ENCODE measurements at regions not wholly inside any gene's neighbourhood (a gene's known extent, or its start where the extent isn't known, plus 50 kb on each side); places are given as distances from the start of the nearest gene placed in this dataset.
A peak's percentile ranks its signal among the peaks of the same experiment; 100 is the strongest.

GRCh38 chr1:47522935-47523834 is 85.3 kb downstream of the FOXD2 start:
- Histone ChIP-seq H3K4me3 (ENCODE audit: low read depth, low read length) (no peak overlapping the region), H3K36me3 (ENCODE audit: control insufficient read depth, insufficient read depth, low read length) (no peaks in the 10 kb centered on the region), H3K27me3 (ENCODE audit: control insufficient read depth, insufficient read depth, low read length) (peaks cover 40% of the 10 kb centered on the region; the same call in 1 of the 2 replicates), H3K27ac (ENCODE audit: low read depth, low read length) (peak overlapping the region; percentile 50), H3K9ac (ENCODE audit: low read depth, low read length) (no peak overlapping the region), H3K9me3 (ENCODE audit: control insufficient read depth, insufficient read depth, low read length) (no peaks in the 10 kb centered on the region), H3K4me1 (ENCODE audit: control insufficient read depth, insufficient read depth, low read length) (peaks cover 13% of the 10 kb centered on the region)

DNA sequence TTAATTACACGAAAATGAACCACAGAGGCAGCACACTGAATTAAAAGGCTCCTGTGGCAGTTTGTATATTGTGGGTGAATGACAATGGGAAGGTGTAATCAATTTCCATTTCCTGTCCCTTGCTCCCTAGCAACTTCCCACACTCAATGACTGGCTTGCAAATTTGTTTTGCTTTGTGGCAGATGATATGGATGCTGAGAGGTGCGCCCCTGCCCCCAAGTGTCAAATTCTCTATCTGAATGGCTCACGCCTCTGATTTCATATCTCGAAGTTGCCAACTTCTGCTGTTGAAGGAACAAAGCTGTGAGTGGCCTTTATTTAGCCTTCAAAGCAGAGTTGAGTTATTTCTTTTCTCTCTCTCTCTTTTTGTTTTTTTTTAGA is 86.0 kb downstream of the FOXD2 start:
- Histone ChIP-seq H3K4me1 (ENCODE audit: control insufficient read depth, insufficient read depth, low read length) (peaks cover 13% of the 10 kb centered on the region), H3K27me3 (ENCODE audit: control insufficient read depth, insufficient read depth, low read length) (peaks cover 40% of the 10 kb centered on the region; the same call in 1 of the 2 replicates), H3K9ac (ENCODE audit: low read depth, low read length) (no peak overlapping the region), H3K4me3 (ENCODE audit: low read depth, low read length) (no peak overlapping the region), H3K36me3 (ENCODE audit: control insufficient read depth, insufficient read depth, low read length) (no peaks in the 10 kb centered on the region), H3K9me3 (ENCODE audit: control insufficient read depth, insufficient read depth, low read length) (no peaks in the 10 kb centered on the region), H3K27ac (ENCODE audit: low read depth, low read length) (peak overlapping the region; percentile 50)

- H3K27me3 ChIP-seq (ENCODE audit: control insufficient read depth, insufficient read depth, low read length) = peaks cover 40% of the 10 kb centered on the region; the same call in 1 of the 2 replicates
- no peaks in the 10 kb centered on the region for H3K36me3 ChIP-seq (ENCODE audit: control insufficient read depth, insufficient read depth, low read length)
- peak overlapping the region; percentile 5 for H3K27ac ChIP-seq (ENCODE audit: low read depth, low read length)
- peaks cover 13% of the 10 kb centered on the region for H3K4me1 ChIP-seq (ENCODE audit: control insufficient read depth, insufficient read depth, low read length)
- no peak overlapping the region for H3K4me3 ChIP-seq (ENCODE audit: low read depth, low read length)
- H3K9me3 ChIP-seq (ENCODE audit: control insufficient read depth, insufficient read depth, low read length) = peaks cover 4% of the 10 kb centered on the region; the same call in 1 of the 2 replicates
- no peak overlapping the region for H3K9ac ChIP-seq (ENCODE audit: low read depth, low read length)
These were observed 86.4 kb downstream of the FOXD2 start for GRCh38 chr1:47524272-47524671.

DNA sequence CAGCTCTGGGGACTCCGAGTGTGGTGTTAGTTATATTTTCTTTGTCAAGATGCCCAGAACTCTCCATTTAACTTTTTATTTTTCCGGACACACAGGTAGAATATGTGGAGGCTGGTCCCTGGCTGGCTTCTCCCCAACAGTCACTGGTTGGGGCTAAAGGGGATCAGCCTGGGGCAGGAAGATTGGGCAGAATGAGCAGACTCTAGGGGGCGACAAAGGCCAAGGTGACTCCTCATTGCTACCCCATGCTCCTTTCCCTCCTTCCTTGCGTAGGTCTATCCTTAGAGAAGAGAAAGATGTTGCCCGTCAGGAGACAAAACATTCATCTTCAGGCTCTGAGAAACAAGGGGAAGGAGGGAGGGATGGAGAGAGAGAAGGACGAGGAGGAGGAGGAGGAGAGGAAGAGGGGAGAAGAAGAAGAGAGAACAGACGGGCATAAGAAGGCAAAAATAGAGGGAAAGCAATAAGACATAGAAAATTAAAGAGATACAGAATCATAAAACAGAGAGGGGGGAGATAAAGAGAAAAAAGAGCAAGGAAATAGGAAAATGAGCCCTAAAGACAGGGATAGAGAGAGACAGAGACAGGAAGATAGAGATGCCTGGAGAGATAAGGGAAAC is 89.9 kb downstream of the FOXD2 start:
- Histone ChIP-seq H3K36me3 (ENCODE audit: control insufficient read depth, insufficient read depth, low read length) (no peaks in the 10 kb centered on the region), H3K9ac (ENCODE audit: low read depth, low read length) (no peak overlapping the region), H3K4me3 (ENCODE audit: low read depth, low read length) (no peak overlapping the region), H3K27me3 (ENCODE audit: control insufficient read depth, insufficient read depth, low read length) (peaks cover 22% of the 10 kb centered on the region; the same call in 1 of the 2 replicates), H3K4me1 (ENCODE audit: control insufficient read depth, insufficient read depth, low read length) (peaks cover 17% of the 10 kb centered on the region), H3K27ac (ENCODE audit: low read depth, low read length) (no peak overlapping the region), H3K9me3 (ENCODE audit: control insufficient read depth, insufficient read depth, low read length) (peaks cover 10% of the 10 kb centered on the region; the same call in 1 of the 2 replicates)

GRCh38 chr1:47529520-47530098 is 91.8 kb downstream of the FOXD2 start:
- Histone ChIP-seq H3K4me1 (ENCODE audit: control insufficient read depth, insufficient read depth, low read length) (peaks cover 12% of the 10 kb centered on the region), H3K27me3 (ENCODE audit: control insufficient read depth, insufficient read depth, low read length) (peaks cover 19% of the 10 kb centered on the region), H3K4me3 (ENCODE audit: low read depth, low read length) (no peak overlapping the region), H3K27ac (ENCODE audit: low read depth, low read length) (no peak overlapping the region), H3K9ac (ENCODE audit: low read depth, low read length) (no peak overlapping the region), H3K36me3 (ENCODE audit: control insufficient read depth, insufficient read depth, low read length) (no peaks in the 10 kb centered on the region), H3K9me3 (ENCODE audit: control insufficient read depth, insufficient read depth, low read length) (peaks cover 10% of the 10 kb centered on the region; the same call in 1 of the 2 replicates)

- Histone ChIP-seq H3K9ac (ENCODE audit: low read depth, low read length) (no peak overlapping the region), H3K4me3 (ENCODE audit: low read depth, low read length) (peak overlapping the region; percentile 65)
These were observed 95.3 kb downstream of the FOXD2 start for GRCh38 chr1:47532921-47533792.

GRCh38 chr1:47533793-47534328 is 96.0 kb downstream of the FOXD2 start:
- H3K9me3 ChIP-seq (ENCODE audit: control insufficient read depth, insufficient read depth, low read length) = peaks cover 10% of the 10 kb centered on the region; the same call in 1 of the 2 replicates
- peaks cover 16% of the 10 kb centered on the region for H3K4me1 ChIP-seq (ENCODE audit: control insufficient read depth, insufficient read depth, low read length)
- H3K27ac ChIP-seq (ENCODE audit: low read depth, low read length) = no peak overlapping the region
- no peak overlapping the region for H3K9ac ChIP-seq (ENCODE audit: low read depth, low read length)
- H3K4me3 ChIP-seq (ENCODE audit: low read depth, low read length) = peak overlapping the region; percentile 56
- H3K36me3 ChIP-seq (ENCODE audit: control insufficient read depth, insufficient read depth, low read length) = no peaks in the 10 kb centered on the region
- peaks cover 19% of the 10 kb centered on the region for H3K27me3 ChIP-seq (ENCODE audit: control insufficient read depth, insufficient read depth, low read length)

More at GRCh38 chr1:47532921-47533792, 95.3 kb downstream of the FOXD2 start:
- Histone ChIP-seq H3K27ac (ENCODE audit: low read depth, low read length) (peak overlapping the region; percentile 56), H3K9me3 (ENCODE audit: control insufficient read depth, insufficient read depth, low read length) (peaks cover 10% of the 10 kb centered on the region; the same call in 1 of the 2 replicates), H3K27me3 (ENCODE audit: control insufficient read depth, insufficient read depth, low read length) (peaks cover 19% of the 10 kb centered on the region), H3K4me1 (ENCODE audit: control insufficient read depth, insufficient read depth, low read length) (peaks cover 16% of the 10 kb centered on the region), H3K36me3 (ENCODE audit: control insufficient read depth, insufficient read depth, low read length) (no peaks in the 10 kb centered on the region)

GRCh38 chr1:47534436-47534835 is 96.6 kb downstream of the FOXD2 start:
- Histone ChIP-seq H3K4me3 (ENCODE audit: low read depth, low read length) (no peak overlapping the region), H3K27ac (ENCODE audit: low read depth, low read length) (no peak overlapping the region)

DNA sequence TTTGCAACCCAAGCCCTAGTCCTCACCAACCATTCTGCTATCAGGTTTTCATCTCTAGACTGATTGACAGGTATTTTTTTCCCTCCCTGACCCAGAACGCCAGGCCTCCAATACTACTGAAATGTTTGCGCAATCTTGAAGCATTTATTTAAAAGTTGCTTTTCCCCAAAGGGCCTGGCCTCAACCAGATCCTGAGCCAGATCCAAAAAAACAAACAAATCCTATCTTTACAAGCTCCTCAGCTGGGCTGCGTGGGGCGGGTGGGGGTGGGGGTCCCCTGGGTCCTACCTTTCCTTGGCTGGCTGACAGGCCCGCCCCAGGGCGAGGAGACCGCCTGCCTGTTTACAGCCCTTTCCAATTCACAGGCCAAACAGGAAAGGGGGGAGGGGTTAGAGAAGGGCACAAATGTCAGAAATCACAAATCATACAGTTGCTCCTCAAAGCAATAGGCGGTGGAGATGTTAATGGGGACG is 98.8 kb downstream of the FOXD2 start:
- no peaks in the 10 kb centered on the region for H3K36me3 ChIP-seq (ENCODE audit: control insufficient read depth, insufficient read depth, low read length)
- no peak overlapping the region for H3K9ac ChIP-seq (ENCODE audit: low read depth, low read length)
- no peaks in the 10 kb centered on the region; the same call in 1 of the 2 replicates for H3K9me3 ChIP-seq (ENCODE audit: control insufficient read depth, insufficient read depth, low read length)
- H3K4me3 ChIP-seq (ENCODE audit: low read depth, low read length) = no peak overlapping the region
- H3K4me1 ChIP-seq (ENCODE audit: control insufficient read depth, insufficient read depth, low read length) = peaks cover 16% of the 10 kb centered on the region
- peaks cover 19% of the 10 kb centered on the region for H3K27me3 ChIP-seq (ENCODE audit: control insufficient read depth, insufficient read depth, low read length)
- no peak overlapping the region for H3K27ac ChIP-seq (ENCODE audit: low read depth, low read length)

More at GRCh38 chr1:47534436-47534835, 96.6 kb downstream of the FOXD2 start:
- peaks cover 19% of the 10 kb centered on the region for H3K27me3 ChIP-seq (ENCODE audit: control insufficient read depth, insufficient read depth, low read length)
- H3K4me1 ChIP-seq (ENCODE audit: control insufficient read depth, insufficient read depth, low read length) = peaks cover 16% of the 10 kb centered on the region
- H3K36me3 ChIP-seq (ENCODE audit: control insufficient read depth, insufficient read depth, low read length) = no peaks in the 10 kb centered on the region
- no peak overlapping the region for H3K9ac ChIP-seq (ENCODE audit: low read depth, low read length)
- H3K9me3 ChIP-seq (ENCODE audit: control insufficient read depth, insufficient read depth, low read length) = peaks cover 4% of the 10 kb centered on the region; the same call in 1 of the 2 replicates

DNA sequence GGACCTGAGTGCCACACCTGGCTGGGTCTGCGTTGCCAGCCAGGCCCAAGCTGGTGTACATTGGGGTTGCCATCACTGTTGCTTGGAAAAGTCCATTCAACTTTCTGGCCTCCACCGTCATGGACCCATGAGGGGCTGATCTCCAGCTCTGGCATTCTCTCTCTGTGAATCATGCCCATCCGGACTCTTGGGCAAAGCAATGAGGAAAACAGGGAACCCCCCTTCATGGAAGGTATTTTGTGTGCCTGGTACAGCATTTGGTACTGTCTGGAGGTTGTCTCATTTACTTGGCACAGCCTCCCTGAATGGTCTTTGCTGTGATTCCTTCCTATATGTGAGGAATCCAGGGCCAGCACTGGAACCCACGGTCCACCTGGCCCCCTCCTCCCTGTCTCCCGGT is 99.4 kb downstream of the FOXD2 start:
- H3K27me3 ChIP-seq (ENCODE audit: control insufficient read depth, insufficient read depth, low read length) = peaks cover 19% of the 10 kb centered on the region
- H3K4me1 ChIP-seq (ENCODE audit: control insufficient read depth, insufficient read depth, low read length) = peaks cover 16% of the 10 kb centered on the region
- H3K9ac ChIP-seq (ENCODE audit: low read depth, low read length) = no peak overlapping the region
- no peak overlapping the region for H3K4me3 ChIP-seq (ENCODE audit: low read depth, low read length)
- H3K27ac ChIP-seq (ENCODE audit: low read depth, low read length) = no peak overlapping the region
- H3K36me3 ChIP-seq (ENCODE audit: control insufficient read depth, insufficient read depth, low read length) = no peaks in the 10 kb centered on the region
- no peaks in the 10 kb centered on the region; the same call in 1 of the 2 replicates for H3K9me3 ChIP-seq (ENCODE audit: control insufficient read depth, insufficient read depth, low read length)

Data from HUES48 (cell line).